C4-2B (cell line): ENCODE measurements at regions not wholly inside any gene's neighbourhood (a gene's known extent, or its start where the extent isn't known, plus 50 kb on each side); places are given as distances from the start of the nearest gene placed in this dataset.

ENCODE experiments used
- H3K27ac ChIP-seq: fragments of 450-650 bp; 2 replicates; pipeline ENCODE4 v1.5.1; 2017
- ZFX ChIP-seq: fragments of 450-650 bp; IDR thresholded peaks from 2 replicates; pipeline ENCODE4 v1.6.1; 2017
- TF ChIP-seq, protein P1 (sequence below): fragments of 450-650 bp; conservative IDR thresholded peaks from 2 replicates; pipeline ENCODE4 v1.5.1; 2017; ENCODE audit warnings: mild to moderate bottlenecking

DNA sequence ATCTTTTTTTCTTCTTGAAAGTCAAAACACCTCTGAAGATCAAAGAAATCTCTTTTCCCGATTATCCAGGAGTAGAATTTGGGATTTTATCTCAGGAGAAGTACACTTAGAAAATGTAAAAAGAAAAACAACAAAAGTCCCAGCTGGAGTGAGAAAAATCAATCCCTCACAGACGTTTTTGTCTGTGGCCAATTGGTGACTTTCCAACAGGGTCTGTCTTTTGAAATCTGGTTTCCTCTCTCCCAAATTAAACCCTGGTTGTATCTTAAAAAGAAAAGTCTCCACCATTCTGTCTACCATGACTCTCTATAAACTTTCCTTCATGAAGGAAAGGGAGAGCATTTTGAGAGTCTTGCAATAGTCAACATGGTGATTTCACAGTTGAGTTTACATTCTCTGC lies 88.1 kb downstream of the DACT1 start:
- no peak for TF ChIP-seq ZFX
- TF ChIP-seq, protein P1, sequence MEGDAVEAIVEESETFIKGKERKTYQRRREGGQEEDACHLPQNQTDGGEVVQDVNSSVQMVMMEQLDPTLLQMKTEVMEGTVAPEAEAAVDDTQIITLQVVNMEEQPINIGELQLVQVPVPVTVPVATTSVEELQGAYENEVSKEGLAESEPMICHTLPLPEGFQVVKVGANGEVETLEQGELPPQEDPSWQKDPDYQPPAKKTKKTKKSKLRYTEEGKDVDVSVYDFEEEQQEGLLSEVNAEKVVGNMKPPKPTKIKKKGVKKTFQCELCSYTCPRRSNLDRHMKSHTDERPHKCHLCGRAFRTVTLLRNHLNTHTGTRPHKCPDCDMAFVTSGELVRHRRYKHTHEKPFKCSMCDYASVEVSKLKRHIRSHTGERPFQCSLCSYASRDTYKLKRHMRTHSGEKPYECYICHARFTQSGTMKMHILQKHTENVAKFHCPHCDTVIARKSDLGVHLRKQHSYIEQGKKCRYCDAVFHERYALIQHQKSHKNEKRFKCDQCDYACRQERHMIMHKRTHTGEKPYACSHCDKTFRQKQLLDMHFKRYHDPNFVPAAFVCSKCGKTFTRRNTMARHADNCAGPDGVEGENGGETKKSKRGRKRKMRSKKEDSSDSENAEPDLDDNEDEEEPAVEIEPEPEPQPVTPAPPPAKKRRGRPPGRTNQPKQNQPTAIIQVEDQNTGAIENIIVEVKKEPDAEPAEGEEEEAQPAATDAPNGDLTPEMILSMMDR: no peak
- H3K27ac ChIP-seq: no peak overlapping the region

DNA sequence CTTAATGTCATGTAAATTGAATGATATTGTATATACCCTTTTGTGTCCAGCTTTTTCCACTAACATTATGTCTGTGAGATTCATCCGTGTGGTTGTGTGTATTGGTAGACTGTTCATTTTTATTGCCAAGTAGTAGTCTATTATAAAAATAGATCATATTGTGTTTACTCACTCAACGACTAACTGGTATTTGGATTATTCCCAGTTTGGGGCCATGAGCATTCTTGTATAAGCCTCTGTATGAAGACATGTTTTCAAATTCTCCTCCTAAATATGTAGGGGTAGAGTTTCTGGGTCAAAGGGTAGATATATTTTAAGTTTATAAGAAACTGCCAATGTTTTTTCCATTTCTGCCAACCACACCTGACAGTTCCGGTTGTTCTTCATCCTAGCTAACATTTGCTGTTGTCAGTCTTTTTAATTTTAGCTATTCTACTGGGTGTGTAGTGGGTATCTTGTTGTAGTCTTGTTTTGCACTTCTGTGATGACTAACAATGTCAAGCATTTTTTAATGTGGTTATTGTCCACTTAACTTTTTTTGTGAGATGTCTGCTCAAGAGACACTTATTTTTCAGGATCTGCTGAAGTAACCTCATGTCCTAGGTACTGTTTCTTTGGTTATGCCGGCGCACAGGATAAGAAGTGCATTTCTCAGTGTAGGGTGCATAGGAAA lies 93.2 kb downstream of the DACT1 start:
- no peak for TF ChIP-seq ZFX
- no peak overlapping the region for H3K27ac ChIP-seq

DNA sequence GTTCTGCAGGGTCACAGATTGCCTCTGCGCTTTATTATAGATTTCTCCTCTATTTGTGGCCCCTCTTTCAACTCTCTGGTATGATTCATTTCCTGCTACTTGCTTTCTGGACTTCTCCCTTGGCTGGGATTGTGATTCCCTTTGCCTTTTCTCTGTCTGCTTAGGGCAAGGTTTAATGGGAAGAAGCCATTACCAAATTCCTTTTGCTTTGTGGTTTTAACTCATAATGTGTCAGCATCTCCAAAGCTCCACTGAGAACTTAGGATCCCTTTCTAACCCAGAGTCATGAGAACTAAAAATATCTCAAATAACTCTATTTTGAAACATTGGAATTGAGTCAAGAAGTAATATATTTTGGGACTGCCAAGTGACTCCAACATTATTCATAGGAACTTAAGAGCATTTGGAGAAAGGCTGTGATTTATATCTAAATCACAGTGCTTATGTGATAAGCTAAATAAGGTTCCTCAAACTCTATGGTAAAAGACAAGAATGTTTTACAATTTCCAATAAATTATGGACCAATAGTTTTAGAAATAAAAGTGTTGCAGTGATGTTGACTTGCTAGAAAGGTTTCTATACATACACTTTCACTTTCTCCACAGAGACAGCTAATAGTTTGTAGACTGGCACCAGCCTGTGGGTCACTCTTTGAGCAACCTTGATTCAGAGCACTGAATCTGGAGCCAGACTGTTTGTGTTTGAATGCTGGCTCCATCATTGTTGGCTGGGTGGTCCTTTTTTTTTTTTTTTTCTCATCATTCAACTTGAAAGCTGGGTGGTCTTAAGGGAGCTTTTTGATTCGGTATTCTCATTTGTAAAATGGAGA lies 93.9 kb downstream of the DACT1 start:
- TF ChIP-seq, protein P1: no peak
- no peak for TF ChIP-seq ZFX
- H3K27ac ChIP-seq: no peak overlapping the region

DNA sequence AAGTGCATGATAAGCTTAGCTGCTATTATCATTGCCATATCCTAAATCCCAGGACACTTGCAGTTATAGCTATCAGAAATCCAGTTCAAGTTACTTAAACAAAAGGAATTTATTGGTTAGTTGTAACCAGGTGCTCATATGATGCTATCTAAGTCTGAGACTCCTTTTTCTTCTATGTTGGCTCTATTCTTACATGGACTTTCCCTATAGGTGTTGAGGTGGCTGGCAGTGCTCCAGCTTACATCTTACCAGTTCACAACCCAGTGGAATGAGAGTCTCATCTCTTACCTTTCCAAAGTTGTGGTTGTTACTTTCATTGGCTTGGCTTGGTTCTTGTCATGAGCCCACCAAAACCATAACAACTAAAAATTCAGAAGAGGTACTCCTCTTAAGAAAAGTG lies 94.6 kb downstream of the DACT1 start:
- H3K27ac ChIP-seq: no peak overlapping the region
- TF ChIP-seq, protein P1: no peak
- TF ChIP-seq ZFX: no peak

DNA sequence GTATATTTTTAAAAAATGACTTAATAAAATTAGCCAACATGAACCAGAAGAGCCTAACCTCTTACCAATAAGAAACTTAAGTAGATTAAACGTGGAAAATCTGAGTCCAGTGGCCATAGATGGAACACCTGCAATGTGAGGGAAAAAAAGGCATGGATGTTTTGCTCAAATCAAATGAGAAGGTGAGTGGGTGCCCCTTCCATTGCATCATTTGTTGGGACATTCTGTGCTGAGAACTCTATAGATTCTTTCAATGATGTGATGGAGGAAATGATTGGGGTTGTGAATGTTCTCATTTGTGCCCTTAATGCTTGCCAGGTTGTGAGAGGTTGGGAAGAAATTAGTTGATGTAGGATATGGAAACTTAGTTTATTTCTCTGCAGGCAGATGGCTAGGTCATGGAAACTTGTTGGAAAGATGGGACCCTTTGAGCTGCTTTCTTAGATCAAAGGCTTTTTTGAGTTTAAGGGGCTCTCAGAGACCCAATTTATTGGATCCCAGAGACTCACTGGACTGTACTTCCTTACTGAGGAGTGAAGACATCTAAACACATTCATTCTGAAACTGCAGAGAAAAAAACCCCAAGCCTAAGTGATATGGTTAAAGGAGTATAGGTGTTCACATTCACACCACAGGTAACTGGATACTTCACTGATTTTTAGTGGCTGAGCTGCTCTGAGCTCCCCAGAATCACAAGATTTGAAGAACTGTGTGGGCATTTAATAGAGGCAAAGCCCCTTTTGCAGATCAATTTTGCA lies 95.9 kb downstream of the DACT1 start:
- no peak for TF ChIP-seq ZFX
- TF ChIP-seq, protein P1: no peak

DNA sequence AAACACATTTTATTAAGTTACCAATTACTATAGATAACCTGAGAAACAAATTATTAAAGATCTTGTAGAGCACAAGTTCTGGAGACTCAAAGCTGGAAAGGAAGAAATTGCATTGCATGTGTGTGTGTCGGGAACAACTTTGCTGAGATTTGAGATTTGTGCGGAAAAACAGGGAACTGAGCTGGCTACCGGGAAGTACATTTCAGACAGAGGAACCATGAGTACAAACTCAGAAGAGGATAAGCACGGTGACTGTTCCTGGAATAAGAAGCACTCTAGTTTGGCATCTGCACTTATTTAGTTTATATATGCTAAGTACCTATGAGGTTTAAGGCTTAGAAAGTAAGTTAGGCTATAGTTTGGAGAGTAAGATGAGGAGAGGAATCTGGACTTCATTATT lies 97.8 kb downstream of the DACT1 start:
- H3K27ac ChIP-seq: no peak overlapping the region
- no peak for TF ChIP-seq ZFX
- TF ChIP-seq, protein P1: no peak

More for the DNA sequence above, 95.9 kb downstream of the DACT1 start:
- H3K27ac ChIP-seq: no peak overlapping the region

DNA sequence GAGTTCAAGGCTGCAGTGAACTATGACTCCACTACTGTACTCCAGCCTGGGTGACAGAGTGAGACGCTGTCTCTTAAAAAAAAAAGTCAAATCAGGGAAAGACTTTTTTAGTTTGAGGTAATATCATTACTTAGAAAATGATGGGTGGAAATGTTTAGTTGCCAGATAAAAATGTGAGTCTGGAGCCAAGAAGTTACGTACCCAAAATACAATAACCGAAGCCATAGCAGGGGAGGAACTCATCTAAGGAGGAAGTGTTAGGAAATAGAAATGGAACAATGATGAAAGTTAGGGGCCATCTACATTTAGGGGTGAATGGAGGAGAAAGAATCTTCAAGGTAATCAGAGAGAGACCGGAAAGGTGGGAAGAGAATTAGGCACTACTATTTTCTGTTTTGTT lies 98.8 kb downstream of the DACT1 start:
- no peak for TF ChIP-seq ZFX
- TF ChIP-seq, protein P1: no peak

More for the DNA sequence above, 98.8 kb downstream of the DACT1 start:
- no peak overlapping the region for H3K27ac ChIP-seq
